Mesothelial cell of epicardium (in vitro differentiated cells): ENCODE measurements at regions not wholly inside any gene's neighbourhood (a gene's known extent, or its start where the extent isn't known, plus 50 kb on each side); places are given as distances from the start of the nearest gene placed in this dataset.

Experiments
- DNase-seq, 2 experiments: peaks; one replicate each; pipeline ENCODE4 v3.0.0; 2021; ENCODE audit warnings: low spot score in 2 of 2; ENCODE audit not compliant: unreplicated experiment in 2 of 2
- H3K27ac Mint-ChIP-seq: 2 replicates; pipeline ENCODE4 v1.8.0; 2021; ENCODE audit warnings: mixed read lengths
- H3K27me3 Mint-ChIP-seq: 2 replicates; pipeline ENCODE4 v1.8.0; 2021; ENCODE audit warnings: low read depth, mixed read lengths
- H3K36me3 Mint-ChIP-seq: 2 replicates; pipeline ENCODE4 v1.8.0; 2021; ENCODE audit warnings: mixed read lengths
- H3K4me1 Mint-ChIP-seq: 2 replicates; pipeline ENCODE4 v1.8.0; 2021; ENCODE audit warnings: mixed read lengths
- H3K4me3 Mint-ChIP-seq: 2 replicates; pipeline ENCODE4 v1.8.0; 2021; ENCODE audit warnings: mild to moderate bottlenecking, moderate library complexity, mixed read lengths
- H3K9me3 Mint-ChIP-seq: 2 replicates; pipeline ENCODE4 v1.8.0; 2021; ENCODE audit warnings: mixed read lengths
- TF ChIP-seq, protein P1 (sequence below): fragments of 200-600 bp; sonication (generic); IDR thresholded peaks from one replicate; pipeline ENCODE4 v1.5.0; 2021; ENCODE audit warnings: antibody characterized with exemption; ENCODE audit not compliant: unreplicated experiment

DNA sequence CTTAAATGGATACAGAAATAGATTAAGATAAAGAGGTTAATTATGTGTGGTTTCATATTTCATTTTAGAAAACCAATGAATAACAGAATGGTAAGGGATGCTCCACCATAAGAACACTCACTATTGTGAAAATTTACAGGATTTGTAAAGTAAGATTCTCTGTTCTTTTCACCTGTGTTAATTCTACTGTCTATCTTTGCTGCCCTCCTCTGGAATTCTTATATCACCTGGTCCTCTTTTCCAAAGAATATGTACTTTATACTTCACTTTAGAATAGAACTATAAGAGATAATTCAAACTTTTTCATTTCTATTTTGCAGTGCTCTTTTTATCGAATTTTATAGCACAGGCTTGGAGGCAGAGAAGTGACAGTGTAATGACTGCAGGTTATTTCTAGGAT, 213.4 kb downstream of the LURAP1L start:
- TF ChIP-seq, protein P1, sequence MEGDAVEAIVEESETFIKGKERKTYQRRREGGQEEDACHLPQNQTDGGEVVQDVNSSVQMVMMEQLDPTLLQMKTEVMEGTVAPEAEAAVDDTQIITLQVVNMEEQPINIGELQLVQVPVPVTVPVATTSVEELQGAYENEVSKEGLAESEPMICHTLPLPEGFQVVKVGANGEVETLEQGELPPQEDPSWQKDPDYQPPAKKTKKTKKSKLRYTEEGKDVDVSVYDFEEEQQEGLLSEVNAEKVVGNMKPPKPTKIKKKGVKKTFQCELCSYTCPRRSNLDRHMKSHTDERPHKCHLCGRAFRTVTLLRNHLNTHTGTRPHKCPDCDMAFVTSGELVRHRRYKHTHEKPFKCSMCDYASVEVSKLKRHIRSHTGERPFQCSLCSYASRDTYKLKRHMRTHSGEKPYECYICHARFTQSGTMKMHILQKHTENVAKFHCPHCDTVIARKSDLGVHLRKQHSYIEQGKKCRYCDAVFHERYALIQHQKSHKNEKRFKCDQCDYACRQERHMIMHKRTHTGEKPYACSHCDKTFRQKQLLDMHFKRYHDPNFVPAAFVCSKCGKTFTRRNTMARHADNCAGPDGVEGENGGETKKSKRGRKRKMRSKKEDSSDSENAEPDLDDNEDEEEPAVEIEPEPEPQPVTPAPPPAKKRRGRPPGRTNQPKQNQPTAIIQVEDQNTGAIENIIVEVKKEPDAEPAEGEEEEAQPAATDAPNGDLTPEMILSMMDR, result no peak
- Mint-ChIP-seq H3K4me1 (peaks cover 5% of the 10 kb centered on the region), H3K4me3 (no peak overlapping the region), H3K27ac (no peak overlapping the region), H3K36me3 (peaks cover 2% of the 10 kb centered on the region), H3K27me3 (no peaks in the 10 kb centered on the region), H3K9me3 (no peaks in the 10 kb centered on the region)
- no peak for DNase-seq

DNA sequence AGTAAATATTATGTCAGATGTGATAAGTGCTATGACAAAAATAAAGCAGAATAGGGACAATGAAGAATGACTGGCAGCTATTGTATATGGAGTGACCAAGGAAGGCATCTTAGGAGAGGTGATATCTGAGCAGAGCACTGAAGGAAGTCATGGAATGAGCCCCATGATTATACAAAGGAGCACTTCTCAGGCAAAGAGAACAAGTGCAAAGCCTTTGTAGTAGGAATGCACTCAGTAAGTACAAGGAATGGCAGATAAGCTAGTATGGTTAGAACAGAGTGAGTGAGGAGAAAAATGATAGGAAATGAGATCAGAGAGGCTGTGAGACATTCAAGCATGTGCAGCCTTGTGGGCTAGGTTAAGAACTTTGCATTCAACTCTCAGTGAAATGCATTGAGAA, 214.8 kb downstream of the LURAP1L start:
- Mint-ChIP-seq H3K4me1 (peaks cover 8% of the 10 kb centered on the region), H3K4me3 (no peak overlapping the region), H3K27me3 (no peaks in the 10 kb centered on the region), H3K27ac (no peak overlapping the region), H3K9me3 (no peaks in the 10 kb centered on the region), H3K36me3 (no peaks in the 10 kb centered on the region)
- TF ChIP-seq, protein P1, result no peak
- DNase-seq, result no peak

DNA sequence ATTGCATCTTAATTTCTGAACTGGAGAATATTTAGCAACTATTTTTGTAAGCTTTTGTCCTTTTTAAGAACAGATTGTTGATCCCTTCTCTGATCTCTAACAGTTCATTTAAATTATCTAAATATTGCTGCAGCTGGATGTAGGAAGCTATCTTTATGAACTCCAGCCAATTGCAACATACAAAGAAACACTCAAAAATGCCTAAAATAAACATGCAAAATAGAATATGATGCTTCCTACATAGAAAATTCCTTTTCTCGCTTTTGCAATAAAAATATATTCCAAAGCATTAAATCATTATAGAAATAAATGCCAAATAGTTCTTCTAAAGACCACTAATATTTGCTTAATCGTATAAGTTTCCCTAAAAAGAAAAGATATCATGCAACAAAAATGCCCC, 218.6 kb downstream of the LURAP1L start:
- Mint-ChIP-seq H3K36me3 (no peaks in the 10 kb centered on the region), H3K4me3 (no peak overlapping the region), H3K27ac (no peak overlapping the region), H3K4me1 (peaks cover 2% of the 10 kb centered on the region), H3K9me3 (no peaks in the 10 kb centered on the region), H3K27me3 (no peaks in the 10 kb centered on the region)
- TF ChIP-seq, protein P1, result no peak
- no peak for DNase-seq

DNA sequence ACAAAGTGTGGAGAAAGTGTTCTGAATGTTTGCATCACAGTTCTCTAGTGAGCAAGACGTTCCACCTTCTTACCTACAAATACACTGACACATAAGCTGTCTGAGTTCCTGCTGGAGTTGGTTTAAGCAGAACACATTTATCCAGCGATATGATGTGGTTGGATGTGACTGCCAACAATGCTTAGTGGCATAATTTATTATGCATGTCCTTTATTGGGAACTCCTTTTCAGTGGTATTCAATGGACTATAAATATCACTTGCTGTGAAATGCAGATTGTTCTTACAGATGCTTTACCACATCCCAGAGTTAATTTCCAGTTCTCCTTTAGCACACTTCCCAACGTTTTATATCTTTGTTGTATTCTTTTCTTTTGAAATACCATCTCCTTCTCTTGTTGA, 222.2 kb downstream of the LURAP1L start:
- no peak overlapping the region for H3K4me3 Mint-ChIP-seq
- no peaks in the 10 kb centered on the region for H3K36me3 Mint-ChIP-seq
- H3K9me3 Mint-ChIP-seq, result no peaks in the 10 kb centered on the region
- H3K4me1 Mint-ChIP-seq, result peaks cover 8% of the 10 kb centered on the region
- TF ChIP-seq, protein P1, result no peak
- H3K27ac Mint-ChIP-seq, result no peak overlapping the region
- no peak for DNase-seq
- H3K27me3 Mint-ChIP-seq, result no peaks in the 10 kb centered on the region

DNA sequence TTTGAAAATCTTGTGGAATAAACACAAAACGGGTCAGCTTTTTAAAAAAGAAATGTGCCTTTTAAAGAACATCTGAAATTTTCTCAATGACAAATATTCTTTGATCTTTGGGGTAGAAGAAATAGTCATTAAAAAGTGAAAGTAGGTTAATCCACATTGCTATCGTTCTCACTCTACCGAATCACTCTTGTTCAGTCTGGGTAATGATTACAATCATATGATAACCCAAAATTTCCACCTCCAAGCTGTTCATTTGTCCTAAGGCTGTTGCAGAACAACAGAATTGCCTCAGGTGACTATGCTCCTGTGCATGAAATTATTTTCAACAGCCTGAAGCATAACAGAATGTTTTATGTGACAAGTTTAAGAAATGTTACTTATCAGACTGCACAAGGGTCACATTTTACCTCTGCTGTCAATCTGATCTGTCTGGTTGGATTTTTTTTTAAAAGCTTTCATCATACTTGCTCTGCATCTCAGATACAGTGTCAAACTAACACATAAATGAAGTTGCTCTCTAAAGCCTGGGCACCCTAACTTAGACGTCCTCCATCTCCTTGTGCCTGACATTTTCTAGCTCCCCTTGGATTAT, 227.3 kb downstream of the LURAP1L start:
- Mint-ChIP-seq H3K27me3 (no peaks in the 10 kb centered on the region), H3K27ac (peak overlapping the region; percentile 37), H3K4me1 (peaks cover 21% of the 10 kb centered on the region), H3K4me3 (no peak overlapping the region), H3K36me3 (no peaks in the 10 kb centered on the region), H3K9me3 (peaks cover 6% of the 10 kb centered on the region)
- no peak for DNase-seq
- TF ChIP-seq, protein P1, result no peak

DNA sequence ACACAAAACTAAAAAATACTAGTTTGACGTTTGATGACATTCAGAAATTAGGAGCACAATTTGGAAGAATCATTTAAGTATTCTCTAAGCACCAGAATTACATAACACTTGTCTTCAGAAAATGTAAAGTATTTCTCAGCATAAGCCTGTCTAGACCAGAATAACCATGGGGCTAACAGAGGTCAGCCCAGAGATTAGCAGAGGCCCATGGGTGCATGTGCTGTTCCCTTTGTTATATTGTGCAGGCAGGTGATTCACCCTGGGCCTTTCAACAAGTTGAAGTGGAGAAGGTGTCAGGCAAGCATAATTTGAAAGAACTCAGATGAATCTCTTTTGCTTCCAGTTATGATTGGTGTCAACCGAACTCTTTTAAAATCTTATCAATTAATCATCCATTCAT, 227.9 kb downstream of the LURAP1L start:
- DNase-seq, result no peak
- TF ChIP-seq, protein P1, result no peak
- H3K36me3 Mint-ChIP-seq, result no peaks in the 10 kb centered on the region
- H3K4me1 Mint-ChIP-seq, result peaks cover 21% of the 10 kb centered on the region
- H3K9me3 Mint-ChIP-seq, result peaks cover 6% of the 10 kb centered on the region
- no peaks in the 10 kb centered on the region for H3K27me3 Mint-ChIP-seq
- H3K27ac Mint-ChIP-seq, result no peak overlapping the region
- H3K4me3 Mint-ChIP-seq, result no peak overlapping the region
